Neural cell (in vitro differentiated cells): ENCODE measurements at regions not wholly inside any gene's neighbourhood (a gene's known extent, or its start where the extent isn't known, plus 50 kb on each side); places are given as distances from the start of the nearest gene placed in this dataset.

ENCODE experiments used
- H2AFZ ChIP-seq: fragments of 200-600, 300-800 bp; sonication (generic), shearing (Covaris generic); 2 replicates; pipeline ENCODE4 v1.6.0; 2014; ENCODE audit warnings: low read depth, mild to moderate bottlenecking, antibody characterized with exemption, low read length, moderate library complexity
- H3F3A ChIP-seq: fragments of 200-600 bp; shearing (Covaris generic); 2 replicates; pipeline ENCODE4 v1.6.1; 2016; ENCODE audit warnings: mild to moderate bottlenecking, moderate library complexity, mixed read lengths, antibody characterized with exemption, low read length; ENCODE audit not compliant: insufficient read depth, poor library complexity, severe bottlenecking
- H3K27ac ChIP-seq: fragments of 200-600, 300-800 bp; sonication (generic), shearing (Covaris generic); 2 replicates; pipeline ENCODE4 v1.5.1; 2014; ENCODE audit warnings: mild to moderate bottlenecking, low read length, moderate library complexity
- H3K27me3 ChIP-seq: fragments of 300-800, 200-600 bp; sonication (generic), shearing (Covaris generic); 2 replicates; pipeline ENCODE4 v1.6.0; 2014; ENCODE audit warnings: mild to moderate bottlenecking, low read depth, low read length, moderate library complexity; ENCODE audit not compliant: insufficient read depth
- H3K36me3 ChIP-seq: fragments of 300-800, 200-600 bp; sonication (generic), shearing (Covaris generic); 2 replicates; pipeline ENCODE4 v1.5.1; 2014; ENCODE audit warnings: mild to moderate bottlenecking, antibody characterized with exemption, low read length, moderate library complexity; ENCODE audit not compliant: insufficient read depth
- H3K4me2 ChIP-seq: fragments of 300-800, 200-600 bp; sonication (generic), shearing (Covaris generic); 2 replicates; pipeline ENCODE4 v1.6.0; 2014; ENCODE audit warnings: mild to moderate bottlenecking, low read length
- H3K4me3 ChIP-seq: fragments of 300-800, 200-600 bp; sonication (generic), shearing (Covaris generic); 2 replicates; pipeline ENCODE4 v1.5.1; 2014; ENCODE audit warnings: mild to moderate bottlenecking, low read length, moderate library complexity
- H3K79me2 ChIP-seq: fragments of 200-600 bp; shearing (Covaris generic); replicated peaks from 2 replicates; pipeline ENCODE4 v1.6.0; 2014; ENCODE audit warnings: mild to moderate bottlenecking, low read length, moderate library complexity; ENCODE audit not compliant: insufficient read depth
- H3K9ac ChIP-seq: fragments of 300-800, 200-600 bp; sonication (generic), shearing (Covaris generic); 2 replicates; pipeline ENCODE4 v1.6.1; 2016; ENCODE audit warnings: mild to moderate bottlenecking, low read length, mixed read lengths
- H3K9me2 ChIP-seq: fragments of 200-600 bp; shearing (Covaris generic); 2 replicates; pipeline ENCODE4 v1.6.1; 2016; ENCODE audit warnings: mild to moderate bottlenecking, low read length, mixed read lengths; ENCODE audit not compliant: insufficient read depth
- H3K9me3 ChIP-seq: fragments of 200-600, 300-800 bp; sonication (generic), shearing (Covaris generic); 2 replicates; pipeline ENCODE4 v1.6.1; 2016; ENCODE audit warnings: mild to moderate bottlenecking, mixed run types, low read length, moderate library complexity, mixed read lengths
- H4K20me1 ChIP-seq: fragments of 200-600 bp; shearing (Covaris generic); 2 replicates; pipeline ENCODE4 v1.6.1; 2016; ENCODE audit warnings: mild to moderate bottlenecking, mixed run types; ENCODE audit not compliant: insufficient read depth
- CTCF ChIP-seq: fragments of 450-650 bp; IDR thresholded peaks from 2 replicates; pipeline ENCODE4 v1.5.1; 2014; ENCODE audit warnings: antibody characterized with exemption, mild to moderate bottlenecking, moderate library complexity; ENCODE audit not compliant: poor library complexity, severe bottlenecking
- EP300 ChIP-seq: fragments of 450-650 bp; conservative IDR thresholded peaks from 2 replicates; pipeline ENCODE4 v1.6.1; 2014; ENCODE audit warnings: antibody characterized with exemption, mild to moderate bottlenecking, moderate library complexity; ENCODE audit not compliant: poor library complexity, severe bottlenecking
- EZH2 ChIP-seq: fragments of 200-600, 300-800 bp; shearing (Covaris generic), sonication (generic); IDR thresholded peaks from 2 replicates; pipeline ENCODE4 v1.6.1; 2014; ENCODE audit warnings: antibody characterized with exemption, low read length, borderline replicate concordance, mild to moderate bottlenecking; ENCODE audit not compliant: insufficient read depth, poor library complexity, severe bottlenecking
- MXI1 ChIP-seq: fragments of 450-650 bp; conservative IDR thresholded peaks from 2 replicates; pipeline ENCODE4 v1.6.1; 2014; ENCODE audit warnings: antibody characterized with exemption, mild to moderate bottlenecking; ENCODE audit not compliant: poor library complexity, severe bottlenecking
- POLR2AphosphoS5 ChIP-seq: IDR thresholded peaks from 2 replicates; pipeline ENCODE4 v1.6.1; 2012
- RAD21 ChIP-seq: fragments of 450-650 bp; conservative IDR thresholded peaks from 2 replicates; pipeline ENCODE4 v1.6.1; 2014; ENCODE audit warnings: antibody characterized with exemption, mild to moderate bottlenecking, moderate library complexity
- REST ChIP-seq: IDR thresholded peaks from 2 replicates; pipeline ENCODE4 v1.6.1; 2012; ENCODE audit warnings: borderline replicate concordance
- SMC3 ChIP-seq: fragments of 450-650 bp; conservative IDR thresholded peaks from 2 replicates; pipeline ENCODE4 v1.6.1; 2014; ENCODE audit warnings: antibody characterized with exemption, mild to moderate bottlenecking, moderate library complexity; ENCODE audit not compliant: poor library complexity
- TAF1 ChIP-seq: IDR thresholded peaks from 2 replicates; pipeline ENCODE4 v1.6.1; 2012; ENCODE audit warnings: low read depth

- no peaks in the 10 kb centered on the region for H4K20me1 ChIP-seq
- no peak for TF ChIP-seq EZH2
- TF ChIP-seq SMC3: no peak
- TF ChIP-seq RAD21: no peak
- TF ChIP-seq CTCF: no peak
- no peak for TF ChIP-seq REST
- TF ChIP-seq MXI1: no peak
- no peak for TF ChIP-seq POLR2AphosphoS5
- TF ChIP-seq TAF1: no peak
- no peak for TF ChIP-seq EP300
- H3K27me3 ChIP-seq: no peaks in the 10 kb centered on the region
- no peak overlapping the region for H2AFZ ChIP-seq
- no peaks in the 10 kb centered on the region for H3K36me3 ChIP-seq
- H3K9ac ChIP-seq: no peak overlapping the region
- no peaks in the 10 kb centered on the region for H3K9me3 ChIP-seq
- H3K4me2 ChIP-seq: no peak overlapping the region
- no peaks in the 10 kb centered on the region for H3K79me2 ChIP-seq
- H3K9me2 ChIP-seq: no peaks in the 10 kb centered on the region
- H3F3A ChIP-seq: no peaks in the 10 kb centered on the region
- H3K27ac ChIP-seq: no peak overlapping the region
- H3K4me3 ChIP-seq: no peak overlapping the region
Measured at GRCh38 chr12:92356425-92356824, 210.8 kb upstream of the BTG1 start.

- no peaks in the 10 kb centered on the region for H3F3A ChIP-seq
- no peaks in the 10 kb centered on the region for H3K27me3 ChIP-seq
- no peaks in the 10 kb centered on the region for H3K79me2 ChIP-seq
- no peak overlapping the region for H3K4me3 ChIP-seq
- H4K20me1 ChIP-seq: no peaks in the 10 kb centered on the region
- H3K4me2 ChIP-seq: no peak overlapping the region
- no peak for TF ChIP-seq POLR2AphosphoS5
- no peak for TF ChIP-seq TAF1
- TF ChIP-seq CTCF: no peak
- TF ChIP-seq EP300: no peak
- TF ChIP-seq RAD21: no peak
- TF ChIP-seq MXI1: no peak
- no peak overlapping the region for H2AFZ ChIP-seq
- H3K27ac ChIP-seq: no peak overlapping the region
- H3K36me3 ChIP-seq: no peaks in the 10 kb centered on the region
- no peak overlapping the region for H3K9ac ChIP-seq
- H3K9me2 ChIP-seq: no peaks in the 10 kb centered on the region
- H3K9me3 ChIP-seq: no peaks in the 10 kb centered on the region
Measured at GRCh38 chr12:92349635-92350034, 204.0 kb upstream of the BTG1 start.
